ENCODE measurements at regions not wholly inside any gene's neighbourhood (a gene's known extent, or its start where the extent isn't known, plus 50 kb on each side); places are given as distances from the start of the nearest gene placed in this dataset.

- DNase-seq (ENCODE audit: low spot score) = no peak
Observed at GRCh38 chr2:94939349-94939748, 68.1 kb downstream of the TEKT4 start.

GRCh38 chr2:94947097-94948016, 76.1 kb downstream of the TEKT4 start:
- DNase-seq (ENCODE audit: low spot score) = no peak

- DNase-seq (ENCODE audit: low spot score) = no peak
Observed at GRCh38 chr2:94955702-94956101, 69.8 kb upstream of the MAL start.

GRCh38 chr2:94956797-94957391, 68.6 kb upstream of the MAL start:
- DNase-seq (ENCODE audit: low spot score) = peak; percentile 56

GRCh38 chr2:94958245-94958644, 67.3 kb upstream of the MAL start:
- no peak for DNase-seq (ENCODE audit: low spot score)

- no peak for DNase-seq (ENCODE audit: low spot score)
Observed at GRCh38 chr2:94960266-94960665, 65.2 kb upstream of the MAL start.

- no peak for DNase-seq (ENCODE audit: low spot score)
Observed at GRCh38 chr2:94960751-94961150, 64.8 kb upstream of the MAL start.

GRCh38 chr2:94964193-94964592, 61.3 kb upstream of the MAL start:
- DNase-seq (ENCODE audit: low spot score) = no peak

- no peak for DNase-seq (ENCODE audit: low spot score)
Observed at GRCh38 chr2:94966689-94967088, 58.8 kb upstream of the MAL start.

- no peak for DNase-seq (ENCODE audit: low spot score)
Observed at GRCh38 chr2:94970353-94970752, 55.2 kb upstream of the MAL start.
